ENCODE measurements at regions not wholly inside any gene's neighbourhood (a gene's known extent, or its start where the extent isn't known, plus 50 kb on each side); places are given as distances from the start of the nearest gene placed in this dataset.

- no peak for TF ChIP-seq IRF5 (IDR thresholded peaks at IDR 0.05; ENCODE audit: borderline replicate concordance)
- no peak for TF ChIP-seq BMI1 (IDR thresholded peaks at IDR 0.05; ENCODE audit: borderline replicate concordance)
Observed at GRCh38 chr5:136743052-136743451, 377.7 kb upstream of the TRPC7 start (continued).

- RAD21 ChIA-PET (ENCODE audit: unreplicated experiment): no interaction called here
- no peak overlapping the region for H3K4me3 ChIP-seq
- POLR2A ChIA-PET: no interaction called here
- no peak overlapping the region for H3K4me2 ChIP-seq (ENCODE audit: control insufficient read depth, insufficient read depth)
- no TSS peak for BruUV-seq (replicated peaks)
- intact Hi-C loops (cut with micrococcal nuclease; ENCODE audit: unreplicated experiment): no loop called here
- H3K36me3 ChIP-seq (ENCODE audit: control insufficient read depth in 2 of 2, insufficient read depth in 2 of 2, low read length in 1 of 2): no peaks in the 10 kb centered on the region
- DNase-seq (ENCODE audit: low read depth, low spot score): no peak
- in situ Hi-C loops (cut with MboI): no loop called here
- H2AFZ ChIP-seq (ENCODE audit: control insufficient read depth, low read depth, low read length): no peak overlapping the region
- no peak overlapping the region for H3K9ac ChIP-seq (ENCODE audit: control insufficient read depth, insufficient read depth, low read length)
- CTCF ChIA-PET: no interaction called here
- no peaks in the 10 kb centered on the region; the same call in 2 of the 3 replicates for H3K9me3 ChIP-seq (replicated peaks; ENCODE audit: control insufficient read depth, insufficient read depth, low read length)
- FAIRE-seq: no peak
- no peaks in the 10 kb centered on the region for H4K20me1 ChIP-seq (ENCODE audit: control insufficient read depth, insufficient read depth)
- H3K27ac ChIP-seq (ENCODE audit: control insufficient read depth, insufficient read depth): no peak overlapping the region
- H3K27me3 ChIP-seq (replicated peaks in 1 of 2; ENCODE audit: control insufficient read depth in 2 of 2, insufficient read depth in 2 of 2, low read length in 1 of 2): no peaks in the 10 kb centered on the region
- no peak for ATAC-seq
- no peaks in the 10 kb centered on the region for H3K4me1 ChIP-seq (ENCODE audit: control insufficient read depth, insufficient read depth, low read length)
- SMC1A ChIA-PET (ENCODE audit: uncharacterized antibody, unreplicated experiment): no interaction called here
- H3K79me2 ChIP-seq (ENCODE audit: control insufficient read depth, insufficient read depth, low read length): no peaks in the 10 kb centered on the region
- TF ChIP-seq CEBPB (IDR thresholded peaks at IDR 0.05; ENCODE audit: borderline replicate concordance in 1 of 2, low read depth in 2 of 2, low read length in 2 of 2) (no peak), ATF2 (IDR thresholded peaks at IDR 0.05; ENCODE audit: low read length) (no peak), FOXM1 (IDR thresholded peaks at IDR 0.05; ENCODE audit: low read depth, low read length) (no peak), JUNB (IDR thresholded peaks at IDR 0.05) (no peak), MYC (IDR thresholded peaks at IDR 0.05; ENCODE audit: insufficient read depth, insufficient read length, insufficient replicate concordance, low read length, severe bottlenecking) (no peak), E2F8 (IDR thresholded peaks at IDR 0.05; ENCODE audit: low read depth, partially characterized antibody) (no peak), RB1 (IDR thresholded peaks at IDR 0.05; ENCODE audit: borderline replicate concordance) (no peak), CEBPZ (IDR thresholded peaks at IDR 0.05; ENCODE audit: low read depth, low read length) (no peak), ZBTB33 (IDR thresholded peaks at IDR 0.05) (no peak)
Observed at GRCh38 chr5:136740228-136740627, 374.9 kb upstream of the TRPC7 start.

Measured in GM12878 (cell line).